B cell (primary cell): ENCODE measurements at regions not wholly inside any gene's neighbourhood (a gene's known extent, or its start where the extent isn't known, plus 50 kb on each side); places are given as distances from the start of the nearest gene placed in this dataset.
"Not testable (repeated sequence)": the region's sequence is repeated elsewhere in the genome, so short reads cannot be mapped to it uniquely, and the experiment has no call there.

Experiments used
- CTCF ChIP-seq: fragments of 200-600 bp; IDR thresholded peaks from one replicate; pipeline ENCODE4 v1.8.0; 2022; ENCODE audit warnings: antibody characterized with exemption, mild to moderate bottlenecking
- EZH2 ChIP-seq: IDR thresholded peaks from 2 replicates; pipeline ENCODE4 v1.6.1; 2012; ENCODE audit warnings: borderline replicate concordance, low read depth, mild to moderate bottlenecking, moderate library complexity, low read length; ENCODE audit not compliant: insufficient read depth, poor library complexity, severe bottlenecking

DNA sequence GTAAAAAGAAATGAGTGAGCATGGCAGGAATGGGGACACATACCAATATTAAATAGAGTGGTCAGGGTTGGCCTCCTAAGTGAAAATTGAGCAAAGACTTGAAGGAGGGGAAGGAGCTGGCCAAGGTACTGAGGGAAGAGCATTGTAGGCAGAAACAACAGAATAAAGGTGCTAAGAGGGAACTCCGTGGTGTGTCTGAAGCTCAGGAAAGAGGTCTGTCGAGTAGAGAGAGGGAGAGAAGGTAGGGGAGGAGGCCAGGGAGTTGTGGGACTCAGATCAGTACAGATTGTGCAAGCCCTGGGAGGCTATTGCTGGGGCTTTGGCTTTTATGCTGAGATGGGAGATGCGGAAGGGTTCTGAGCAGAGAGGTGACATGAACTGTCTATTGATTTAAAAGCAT, 664.7 kb downstream of the SPATA31A6 start:
- not testable (repeated sequence) for TF ChIP-seq CTCF, EZH2
